Thyroid gland (tissue), 4 donors: ENCODE measurements at regions not wholly inside any gene's neighbourhood (a gene's known extent, or its start where the extent isn't known, plus 50 kb on each side); places are given as distances from the start of the nearest gene placed in this dataset.

Source experiments
- CTCF ChIP-seq, 6 experiments: fragments of 200-600 bp in 3 of 6; fragments of 450-650 bp in 3 of 6; sonication (generic) in 3 of 6; IDR thresholded peaks; one replicate each; pipeline ENCODE4 v1.5.1; 2016 to 2019; ENCODE audit warnings: antibody characterized with exemption in 6 of 6, mild to moderate bottlenecking in 2 of 6, inconsistent platforms in 1 of 6, moderate library complexity in 1 of 6
- POLR2A ChIP-seq, 2 donors: fragments of 450-650 bp; IDR thresholded peaks; one replicate each; pipeline ENCODE4 v1.6.1; 2017; ENCODE audit warnings: antibody characterized with exemption in 2 of 2, mild to moderate bottlenecking in 2 of 2, moderate library complexity in 1 of 2

GRCh38 chr2:83837823-83838222 is 621.3 kb downstream of the SUCLG1 start:
- no peak for TF ChIP-seq CTCF (IDR thresholded peaks at IDR 0.05)
- TF ChIP-seq POLR2A (IDR thresholded peaks at IDR 0.05), result no peak
